Lower leg skin (tissue), 4 donors: ENCODE measurements at regions not wholly inside any gene's neighbourhood (a gene's known extent, or its start where the extent isn't known, plus 50 kb on each side); places are given as distances from the start of the nearest gene placed in this dataset.

Experiments
- DNase-seq, 2 donors: peaks; one replicate each; pipeline ENCODE4 v3.0.0-alpha.2; 2019; ENCODE audit warnings: low spot score in 2 of 2
- H3K4me3 ChIP-seq: fragments of 200-600 bp; sonication (generic); 2 replicates; pipeline ENCODE4 v1.5.1; 2017; ENCODE audit warnings: mild to moderate bottlenecking, low read depth; ENCODE audit not compliant: poor library complexity, severe bottlenecking
- CTCF ChIP-seq, 3 donors: fragments of 450-650 bp; IDR thresholded peaks; one replicate each; pipeline ENCODE4 v1.5.1; 2016; ENCODE audit warnings: antibody characterized with exemption in 3 of 3, mild to moderate bottlenecking in 3 of 3, moderate library complexity in 2 of 3
- POLR2A ChIP-seq, 2 donors: fragments of 450-650 bp; IDR thresholded peaks; one replicate each; pipeline ENCODE4 v1.6.1; 2016 to 2017; ENCODE audit warnings: antibody characterized with exemption in 2 of 2, mild to moderate bottlenecking in 1 of 2, moderate library complexity in 1 of 2
- WGBS, 2 donors: methylation state at CpG; one replicate each; pipeline ENCODE4 v1.1.5; 2018; 5-methylcytosine and 5-hydroxymethylcytosine counted together
- intact Hi-C: fragments of 100-400 bp; cut with DNase I; formaldehyde crosslinking; loops from one replicate; pipeline ENCODE4 v1.15.0; 2023; ENCODE audit warnings: low total_unique reads

GRCh38 chr15:99502661-99503060, 63.1 kb upstream of the MEF2A start:
- WGBS, 2 donors, result 93 to 99% methylated on average over 5 of the region's 5 CpGs
- intact Hi-C loops, result loop anchor here (2.0 kb wide), 1 partner anchor 36 kb away; no protein-coding TSS in a partner anchor
- no peak overlapping the region for H3K4me3 ChIP-seq
- DNase-seq, result peak in 1 of 2 donors; percentile 9
- TF ChIP-seq POLR2A (IDR thresholded peaks at IDR 0.05) (no peak), CTCF (IDR thresholded peaks at IDR 0.05) (no peak)

DNA sequence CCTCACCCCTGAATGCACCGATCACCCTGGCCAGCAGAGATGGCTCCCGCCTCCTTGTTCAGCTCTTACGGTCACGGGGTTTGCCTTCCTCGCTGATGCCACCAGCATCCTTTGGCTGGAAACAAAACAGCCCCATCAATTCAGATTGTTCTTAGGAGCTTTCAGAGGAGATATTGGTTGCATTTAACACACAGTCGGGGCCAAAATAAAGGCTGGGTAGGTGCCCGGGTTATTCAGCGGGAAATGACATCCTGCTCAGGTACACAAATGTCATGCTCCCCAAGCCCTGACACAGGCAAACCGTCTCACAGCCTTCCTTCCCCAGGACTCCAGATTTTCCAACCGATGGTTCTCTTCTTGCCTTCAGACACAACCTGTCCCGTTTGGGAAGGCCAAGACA, 62.4 kb upstream of the MEF2A start:
- TF ChIP-seq CTCF (IDR thresholded peaks at IDR 0.05) (no peak), POLR2A (IDR thresholded peaks at IDR 0.05) (no peak)
- intact Hi-C loops, result loop anchor here (2.0 kb wide), 1 partner anchor 37 kb away; no protein-coding TSS in a partner anchor
- peak in 1 of 2 donors; percentile 10 for DNase-seq
- H3K4me3 ChIP-seq, result no peak overlapping the region
- WGBS, 2 donors, result 86 to 91% methylated on average over 11 of the region's 11 CpGs

GRCh38 chr15:99504071-99504822, 61.5 kb upstream of the MEF2A start:
- WGBS, 2 donors, result 81 to 84% methylated on average over 9 of the region's 9 CpGs
- intact Hi-C loops, result no loop called here
- H3K4me3 ChIP-seq, result no peak overlapping the region
- TF ChIP-seq CTCF (IDR thresholded peaks at IDR 0.05), result no peak
- no peak for TF ChIP-seq POLR2A (IDR thresholded peaks at IDR 0.05)
- peak in 1 of 2 donors; percentile 12 for DNase-seq

- 61 to 69% methylated on average over 8 of the region's 8 CpGs for WGBS, 2 donors
- TF ChIP-seq CTCF (IDR thresholded peaks at IDR 0.05), result no peak
- TF ChIP-seq POLR2A (IDR thresholded peaks at IDR 0.05), result no peak
- H3K4me3 ChIP-seq, result no peak overlapping the region
- intact Hi-C loops, result no loop called here
- peak in 1 of 2 donors; percentile 9 for DNase-seq
These were observed 60.8 kb upstream of the MEF2A start for GRCh38 chr15:99504823-99505551.

DNA sequence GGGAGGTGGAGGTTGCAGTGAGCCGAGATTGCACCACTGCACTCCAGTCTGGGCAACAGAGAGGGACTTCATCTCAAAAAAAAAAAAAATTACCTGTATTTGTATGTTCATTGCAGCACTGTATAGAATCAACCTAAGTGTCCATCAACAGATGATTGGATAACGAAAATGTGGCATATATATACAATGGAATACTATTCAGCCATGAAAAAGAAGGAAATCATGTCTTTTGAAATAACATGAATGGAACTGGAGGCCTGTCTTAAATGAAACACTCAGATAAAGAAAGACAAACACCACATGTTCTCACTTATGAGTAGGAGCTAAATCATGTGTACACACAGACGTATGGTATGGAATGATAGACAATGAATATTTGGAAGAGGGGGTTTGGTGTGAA, 59.4 kb upstream of the MEF2A start:
- 93 to 94% methylated on average over 3 of the region's 3 CpGs for WGBS, 2 donors
- no peak for DNase-seq
- H3K4me3 ChIP-seq, result no peak overlapping the region
- intact Hi-C loops, result no loop called here
- no peak for TF ChIP-seq POLR2A (IDR thresholded peaks at IDR 0.05)
- no peak for TF ChIP-seq CTCF (IDR thresholded peaks at IDR 0.05)
